HL-60/S4 (cell line): ENCODE measurements at regions not wholly inside any gene's neighbourhood (a gene's known extent, or its start where the extent isn't known, plus 50 kb on each side); places are given as distances from the start of the nearest gene placed in this dataset.
"Not testable (repeated sequence)": the region's sequence is repeated elsewhere in the genome, so short reads cannot be mapped to it uniquely, and the experiment has no call there.

Experiments
- in situ Hi-C: fragments of 300-500 bp; cut with MboI; formaldehyde crosslinking; loops from 2 replicates; pipeline ENCODE4 v1.14.3; 2022; ENCODE audit warnings: low sequenced_read_pairs

GRCh38 chr2:8324164-8324856 is 357.5 kb upstream of the ID2 start:
- in situ Hi-C loops: loop anchor here (25.0 kb wide), 1 partner anchor 213 kb away; no protein-coding TSS in a partner anchor

GRCh38 chr2:8324901-8325300 is 357.0 kb upstream of the ID2 start:
- in situ Hi-C loops: loop anchor here (25.0 kb wide), 1 partner anchor 212 kb away; no protein-coding TSS in a partner anchor

- in situ Hi-C loops: no loop called here
These were observed 354.3 kb upstream of the ID2 start for GRCh38 chr2:8327371-8328100.

GRCh38 chr2:8328217-8328616 is 353.6 kb upstream of the ID2 start:
- in situ Hi-C loops: no loop called here

GRCh38 chr2:8329660-8330622 is 351.9 kb upstream of the ID2 start:
- in situ Hi-C loops: no loop called here

- in situ Hi-C loops: no loop called here
These were observed 350.8 kb upstream of the ID2 start for GRCh38 chr2:8331068-8331467.

GRCh38 chr2:8332646-8333045 is 349.2 kb upstream of the ID2 start:
- in situ Hi-C loops: no loop called here

GRCh38 chr2:8333177-8333831 is 348.6 kb upstream of the ID2 start:
- in situ Hi-C loops: no loop called here

- in situ Hi-C loops: not testable (repeated sequence)
These were observed 348.0 kb upstream of the ID2 start for GRCh38 chr2:8333832-8334187.

GRCh38 chr2:8334866-8335325 is 347.0 kb upstream of the ID2 start:
- in situ Hi-C loops: no loop called here

GRCh38 chr2:8335801-8336200 is 346.1 kb upstream of the ID2 start:
- in situ Hi-C loops: no loop called here

GRCh38 chr2:8337321-8337720 is 344.5 kb upstream of the ID2 start:
- in situ Hi-C loops: no loop called here

GRCh38 chr2:8342407-8342806 is 339.4 kb upstream of the ID2 start:
- in situ Hi-C loops: no loop called here

- in situ Hi-C loops: no loop called here
These were observed 338.8 kb upstream of the ID2 start for GRCh38 chr2:8343031-8343430.

GRCh38 chr2:8344144-8345097 is 337.4 kb upstream of the ID2 start:
- in situ Hi-C loops: no loop called here

- in situ Hi-C loops: no loop called here
These were observed 336.7 kb upstream of the ID2 start for GRCh38 chr2:8345200-8345599.

- in situ Hi-C loops: no loop called here
These were observed 335.6 kb upstream of the ID2 start for GRCh38 chr2:8346208-8346607.

GRCh38 chr2:8346706-8347430 is 335.0 kb upstream of the ID2 start:
- in situ Hi-C loops: no loop called here

GRCh38 chr2:8348911-8349310 is 332.9 kb upstream of the ID2 start:
- in situ Hi-C loops: not testable (repeated sequence)
